Activated CD8-positive, alpha-beta memory T cell treated with anti-CD3 and anti-CD28 coated beads for 24 hours (primary cell): ENCODE measurements at regions not wholly inside any gene's neighbourhood (a gene's known extent, or its start where the extent isn't known, plus 50 kb on each side); places are given as distances from the start of the nearest gene placed in this dataset.

Experiments
- DNase-seq: peaks from one replicate; pipeline ENCODE4 v3.0.0-alpha.2; 2020

- DNase-seq = no peak
Observed at GRCh38 chr12:94706250-94706661, 55.9 kb upstream of the TMCC3 start.

- no peak for DNase-seq
Observed at GRCh38 chr12:94705676-94706075, 55.3 kb upstream of the TMCC3 start.

- DNase-seq = no peak
Observed at GRCh38 chr12:94704452-94705306, 54.3 kb upstream of the TMCC3 start.

GRCh38 chr12:94702696-94703095 lies 52.3 kb upstream of the TMCC3 start:
- no peak for DNase-seq

DNA sequence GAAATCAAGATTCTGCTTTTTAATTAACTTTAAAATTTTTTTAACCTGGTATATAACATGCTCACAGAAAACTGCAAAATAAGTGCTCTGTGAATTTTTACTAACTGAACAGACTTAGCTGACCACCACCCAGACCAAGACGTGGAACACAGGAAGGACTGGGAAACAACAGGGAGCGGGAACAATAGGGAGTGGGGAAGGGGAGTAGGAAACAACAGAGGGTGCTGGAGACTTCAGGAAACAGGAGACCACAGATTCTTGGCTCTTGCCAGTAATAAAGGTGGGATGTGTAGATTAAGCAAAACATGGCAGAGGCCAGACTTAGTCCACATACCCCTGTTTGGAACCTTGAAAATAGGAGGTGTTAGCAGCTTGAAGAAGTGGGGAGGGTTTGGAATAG lies 51.4 kb upstream of the TMCC3 start:
- DNase-seq = no peak

- DNase-seq = no peak
Observed at GRCh38 chr12:94700662-94701061, 50.3 kb upstream of the TMCC3 start.
